Body of pancreas (tissue), 4 donors: ENCODE measurements at regions not wholly inside any gene's neighbourhood (a gene's known extent, or its start where the extent isn't known, plus 50 kb on each side); places are given as distances from the start of the nearest gene placed in this dataset.

Experiments
- ATAC-seq: fragments of 150-250 bp; one replicate; pipeline ENCODE4 v1.9.1; 2016
- DNase-seq, 4 donors: peaks; one replicate each; pipeline ENCODE4 v3.0.0-alpha.2; 2019
- H3K27ac ChIP-seq, 4 donors: fragments of 200-600 bp; sonication (generic); 1 replicate in 3 of 4; 2 replicates in 1 of 4; pipeline versions ENCODE4 v1.5.1 to v1.6.1; 2016 to 2019; ENCODE audit warnings: mild to moderate bottlenecking in 1 of 4, mixed read lengths in 1 of 4, moderate library complexity in 1 of 4
- H3K27me3 ChIP-seq, 2 donors: fragments of 200-600 bp; sonication (generic); one replicate each; pipeline ENCODE4 v1.6.0; 2016; ENCODE audit warnings: mild to moderate bottlenecking in 1 of 2
- H3K36me3 ChIP-seq, 2 donors: fragments of 200-600 bp; sonication (generic); replicated peaks in 1 of 2; 2 replicates each; pipeline ENCODE4 v1.5.1; 2016; ENCODE audit warnings: low read depth in 2 of 2; ENCODE audit not compliant: insufficient read depth in 1 of 2
- H3K4me1 ChIP-seq: fragments of 200-600 bp; sonication (generic); one replicate; pipeline ENCODE4 v1.6.0; 2016
- H3K4me3 ChIP-seq, 2 donors: fragments of 200-600 bp; sonication (generic); 1 replicate in 1 of 2; 2 replicates in 1 of 2; pipeline ENCODE4 v1.5.1; 2016 to 2019
- H3K9me3 ChIP-seq, 3 donors: fragments of 200-600 bp; sonication (generic); 1 replicate in 2 of 3; 2 replicates in 1 of 3; pipeline ENCODE4 v1.5.1; 2016
- CTCF ChIP-seq, 7 experiments: fragments of 450-650 bp in 4 of 7; fragments of 200-600 bp in 3 of 7; sonication (generic) in 3 of 7; IDR thresholded peaks; one replicate each; pipeline ENCODE4 v1.5.1; 2016 to 2019; ENCODE audit warnings: antibody characterized with exemption in 7 of 7
- POLR2A ChIP-seq, 3 donors: fragments of 450-650 bp; IDR thresholded peaks; one replicate each; pipeline ENCODE4 v1.6.1; 2016; ENCODE audit warnings: antibody characterized with exemption in 3 of 3, mild to moderate bottlenecking in 2 of 3
- WGBS, 2 donors: methylation state at CpG; one replicate each; pipeline ENCODE4 v1.1.5; 2017; 5-methylcytosine and 5-hydroxymethylcytosine counted together
- intact Hi-C: fragments of 100-400 bp; cut with DNase I; formaldehyde crosslinking; loops from one replicate; pipeline ENCODE4 v1.15.1; 2023

GRCh38 chr13:82257790-82258507 is 1624.3 kb downstream of the SLITRK1 start:
- WGBS, 2 donors = 94 to 96% methylated on average over 11 to 41 of the region's 56 CpGs

DNA sequence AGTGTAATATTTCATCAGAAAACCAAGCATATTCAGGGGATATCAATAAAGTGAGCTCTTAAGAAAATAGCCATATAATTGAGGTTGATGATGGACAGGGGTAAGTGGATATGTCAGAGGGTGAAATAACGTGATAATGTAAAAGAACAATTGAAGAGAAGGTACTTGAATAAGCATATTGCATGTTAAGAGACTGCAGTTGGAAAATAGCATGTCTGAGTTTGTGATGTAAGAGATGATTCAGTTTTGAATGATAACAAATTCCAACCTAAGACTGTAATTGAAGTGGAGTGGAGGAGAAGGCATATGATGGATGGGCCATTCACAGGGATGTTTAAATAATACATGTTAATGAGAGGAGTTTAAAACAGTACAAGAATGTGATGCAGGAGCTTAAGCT is 1633.5 kb downstream of the SLITRK1 start:
- ATAC-seq (no peak), DNase-seq (no peak)
- H3K9me3 ChIP-seq = no peaks in the 10 kb centered on the region
- H3K27ac ChIP-seq = no peak overlapping the region
- no peak overlapping the region for H3K4me3 ChIP-seq
- H3K4me1 ChIP-seq = no peaks in the 10 kb centered on the region
- H3K36me3 ChIP-seq = no peaks in the 10 kb centered on the region
- H3K27me3 ChIP-seq = no peaks in the 10 kb centered on the region
- 41 to 58% methylated on average over 1 of the region's 1 CpG for WGBS, 2 donors
- no peak for TF ChIP-seq POLR2A (IDR thresholded peaks at IDR 0.05)
- no peak for TF ChIP-seq CTCF (IDR thresholded peaks at IDR 0.05)
- intact Hi-C loops = no loop called here

More at GRCh38 chr13:82257790-82258507, 1624.3 kb downstream of the SLITRK1 start:
- DNase-seq (no peak), ATAC-seq (no peak)
- no peaks in the 10 kb centered on the region for H3K9me3 ChIP-seq
- TF ChIP-seq CTCF (IDR thresholded peaks at IDR 0.05) (no peak), POLR2A (IDR thresholded peaks at IDR 0.05) (no peak)
- H3K4me1 ChIP-seq = no peaks in the 10 kb centered on the region
- intact Hi-C loops = no loop called here
- no peaks in the 10 kb centered on the region for H3K27me3 ChIP-seq
- no peak overlapping the region for H3K27ac ChIP-seq
- H3K36me3 ChIP-seq = no peaks in the 10 kb centered on the region
- no peak overlapping the region for H3K4me3 ChIP-seq

- intact Hi-C loops = no loop called here
- no peak for DNase-seq
- Histone ChIP-seq H3K27me3 (no peaks in the 10 kb centered on the region), H3K4me3 (no peak overlapping the region), H3K36me3 (no peaks in the 10 kb centered on the region), H3K27ac (no peak overlapping the region), H3K9me3 (no peaks in the 10 kb centered on the region), H3K4me1 (no peaks in the 10 kb centered on the region)
- 91 to 93% methylated on average over 1 of the region's 1 CpG for WGBS, 2 donors
- ATAC-seq = no peak
- no peak for TF ChIP-seq CTCF (IDR thresholded peaks at IDR 0.05)
- no peak for TF ChIP-seq POLR2A (IDR thresholded peaks at IDR 0.05)
Measured at GRCh38 chr13:82245860-82246259, 1636.4 kb downstream of the SLITRK1 start.

- Histone ChIP-seq H3K27me3 (no peaks in the 10 kb centered on the region), H3K27ac (no peak overlapping the region), H3K9me3 (no peaks in the 10 kb centered on the region), H3K4me3 (no peak overlapping the region), H3K4me1 (no peaks in the 10 kb centered on the region), H3K36me3 (no peaks in the 10 kb centered on the region)
- DNase-seq (no peak), ATAC-seq (no peak)
- intact Hi-C loops = no loop called here
- WGBS, 2 donors = 58 to 66% methylated on average over 3 of the region's 3 CpGs
- TF ChIP-seq POLR2A (IDR thresholded peaks at IDR 0.05) (no peak), CTCF (IDR thresholded peaks at IDR 0.05) (no peak)
Measured at GRCh38 chr13:82224806-82225205, 1657.5 kb downstream of the SLITRK1 start.

- Histone ChIP-seq H3K9me3 (no peaks in the 10 kb centered on the region), H3K27me3 (no peaks in the 10 kb centered on the region), H3K36me3 (no peaks in the 10 kb centered on the region), H3K27ac (no peak overlapping the region), H3K4me3 (no peak overlapping the region), H3K4me1 (no peaks in the 10 kb centered on the region)
- DNase-seq (no peak), ATAC-seq (no peak)
- intact Hi-C loops = no loop called here
- TF ChIP-seq CTCF (IDR thresholded peaks at IDR 0.05) = no peak
- 66 to 73% methylated on average over 4 of the region's 4 CpGs for WGBS, 2 donors
Measured at GRCh38 chr13:82221621-82222020, 1660.7 kb downstream of the SLITRK1 start.
